ENCODE measurements at regions not wholly inside any gene's neighbourhood (a gene's known extent, or its start where the extent isn't known, plus 50 kb on each side); places are given as distances from the start of the nearest gene placed in this dataset.

GRCh38 chr4:11976726-11977263 lies 548.1 kb upstream of the HS3ST1 start:
- CTCF ChIA-PET, result no interaction called here
- no peak for TF ChIP-seq EZH2phosphoT487 (IDR thresholded peaks at IDR 0.05; ENCODE audit: borderline replicate concordance, low read length)

GRCh38 chr4:11973270-11973669 lies 544.6 kb upstream of the HS3ST1 start:
- no peak overlapping the region for H3K27ac ChIP-seq (ENCODE audit: low read length)
- no peaks in the 10 kb centered on the region for H3F3A ChIP-seq (ENCODE audit: low read length, unreplicated experiment)
- H3K4me2 ChIP-seq (ENCODE audit: low read length), result no peak overlapping the region
- ChIA-PET POLR2A (ENCODE audit: unreplicated experiment) (no interaction called here), CTCF (no interaction called here)
- no peak overlapping the region for H2AFZ ChIP-seq (ENCODE audit: low read length)
- no peaks in the 10 kb centered on the region for H4K20me1 ChIP-seq (ENCODE audit: low read length)
- DNase-seq, result no peak
- H3K36me3 ChIP-seq (ENCODE audit: low read depth, low read length), result no peaks in the 10 kb centered on the region
- no peaks in the 10 kb centered on the region for H3K79me2 ChIP-seq (ENCODE audit: low read length)
- no peaks in the 10 kb centered on the region for H3K27me3 ChIP-seq (ENCODE audit: low read length)
- no TSS peak for BruUV-seq (replicated peaks)
- H3K4me1 ChIP-seq (ENCODE audit: insufficient read depth, low read length), result no peaks in the 10 kb centered on the region
- no peaks in the 10 kb centered on the region for H3K9me3 ChIP-seq (ENCODE audit: low read length)
- TF ChIP-seq, protein P1, sequence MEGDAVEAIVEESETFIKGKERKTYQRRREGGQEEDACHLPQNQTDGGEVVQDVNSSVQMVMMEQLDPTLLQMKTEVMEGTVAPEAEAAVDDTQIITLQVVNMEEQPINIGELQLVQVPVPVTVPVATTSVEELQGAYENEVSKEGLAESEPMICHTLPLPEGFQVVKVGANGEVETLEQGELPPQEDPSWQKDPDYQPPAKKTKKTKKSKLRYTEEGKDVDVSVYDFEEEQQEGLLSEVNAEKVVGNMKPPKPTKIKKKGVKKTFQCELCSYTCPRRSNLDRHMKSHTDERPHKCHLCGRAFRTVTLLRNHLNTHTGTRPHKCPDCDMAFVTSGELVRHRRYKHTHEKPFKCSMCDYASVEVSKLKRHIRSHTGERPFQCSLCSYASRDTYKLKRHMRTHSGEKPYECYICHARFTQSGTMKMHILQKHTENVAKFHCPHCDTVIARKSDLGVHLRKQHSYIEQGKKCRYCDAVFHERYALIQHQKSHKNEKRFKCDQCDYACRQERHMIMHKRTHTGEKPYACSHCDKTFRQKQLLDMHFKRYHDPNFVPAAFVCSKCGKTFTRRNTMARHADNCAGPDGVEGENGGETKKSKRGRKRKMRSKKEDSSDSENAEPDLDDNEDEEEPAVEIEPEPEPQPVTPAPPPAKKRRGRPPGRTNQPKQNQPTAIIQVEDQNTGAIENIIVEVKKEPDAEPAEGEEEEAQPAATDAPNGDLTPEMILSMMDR (conservative IDR thresholded peaks at IDR 0.05; ENCODE audit: low read depth, low read length), result no peak
- TF ChIP-seq EZH2phosphoT487 (IDR thresholded peaks at IDR 0.05; ENCODE audit: borderline replicate concordance, low read length) (no peak), EZH2 (IDR thresholded peaks at IDR 0.05; ENCODE audit: low read length, unreplicated experiment) (no peak)
- H3K4me3 ChIP-seq (ENCODE audit: low read length), result no peak overlapping the region
- ATAC-seq, result no peak
- H3K9ac ChIP-seq (ENCODE audit: low read length), result no peak overlapping the region
- intact Hi-C loops (cut with micrococcal nuclease), result no loop called here
- no peaks in the 10 kb centered on the region for H3K9me2 ChIP-seq (replicated peaks; ENCODE audit: low read length)

More at GRCh38 chr4:11976726-11977263, 548.1 kb upstream of the HS3ST1 start:
- no TSS peak for BruUV-seq (replicated peaks)
- DNase-seq (peak; percentile 47), ATAC-seq (no peak)
- Histone ChIP-seq H3F3A (ENCODE audit: low read length, unreplicated experiment) (no peaks in the 10 kb centered on the region), H4K20me1 (ENCODE audit: low read length) (no peaks in the 10 kb centered on the region), H3K36me3 (ENCODE audit: low read depth, low read length) (no peaks in the 10 kb centered on the region), H3K27ac (ENCODE audit: low read length) (no peak overlapping the region), H2AFZ (ENCODE audit: low read length) (no peak overlapping the region), H3K27me3 (ENCODE audit: low read length) (no peaks in the 10 kb centered on the region), H3K79me2 (ENCODE audit: low read length) (no peaks in the 10 kb centered on the region), H3K9me2 (replicated peaks; ENCODE audit: low read length) (no peaks in the 10 kb centered on the region), H3K9me3 (ENCODE audit: low read length) (no peaks in the 10 kb centered on the region), H3K4me1 (ENCODE audit: insufficient read depth, low read length) (no peaks in the 10 kb centered on the region), H3K4me2 (ENCODE audit: low read length) (no peak overlapping the region), H3K4me3 (ENCODE audit: low read length) (no peak overlapping the region), H3K9ac (ENCODE audit: low read length) (no peak overlapping the region)
- POLR2A ChIA-PET (ENCODE audit: unreplicated experiment), result no interaction called here
- intact Hi-C loops (cut with micrococcal nuclease), result no loop called here

DNA sequence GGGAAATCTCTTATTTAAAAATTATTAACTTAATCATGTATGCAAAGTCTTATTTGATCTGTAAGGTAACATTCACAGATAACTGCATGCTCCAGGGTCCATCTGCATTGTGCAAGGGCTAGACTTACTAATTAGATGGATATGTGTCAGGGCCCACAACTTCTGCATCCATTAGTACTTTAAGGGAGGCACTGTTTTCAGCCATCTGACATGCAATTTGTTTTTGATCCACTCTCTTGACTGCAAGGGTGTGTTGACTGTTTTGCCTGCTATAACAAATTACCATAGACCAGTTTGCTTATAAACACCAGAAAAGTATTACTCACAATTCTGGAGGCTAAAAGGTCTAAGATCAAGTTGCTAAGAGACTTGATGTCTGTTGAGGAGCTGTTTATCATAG lies 542.1 kb upstream of the HS3ST1 start:
- no peak overlapping the region for H3K27ac ChIP-seq (ENCODE audit: low read length)
- BruUV-seq (replicated peaks), result no TSS peak
- ChIA-PET CTCF (no interaction called here), POLR2A (ENCODE audit: unreplicated experiment) (no interaction called here)
- H3K4me3 ChIP-seq (ENCODE audit: low read length), result no peak overlapping the region
- no peaks in the 10 kb centered on the region for H3F3A ChIP-seq (ENCODE audit: low read length, unreplicated experiment)
- no peaks in the 10 kb centered on the region for H3K36me3 ChIP-seq (ENCODE audit: low read depth, low read length)
- no peaks in the 10 kb centered on the region for H4K20me1 ChIP-seq (ENCODE audit: low read length)
- ATAC-seq (no peak), DNase-seq (no peak)
- H3K9ac ChIP-seq (ENCODE audit: low read length), result no peak overlapping the region
- H2AFZ ChIP-seq (ENCODE audit: low read length), result no peak overlapping the region
- no peaks in the 10 kb centered on the region for H3K27me3 ChIP-seq (ENCODE audit: low read length)
- intact Hi-C loops (cut with micrococcal nuclease), result no loop called here
- no peak overlapping the region for H3K4me2 ChIP-seq (ENCODE audit: low read length)
- no peak for TF ChIP-seq EZH2phosphoT487 (IDR thresholded peaks at IDR 0.05; ENCODE audit: borderline replicate concordance, low read length)
- TF ChIP-seq, protein P1 (conservative IDR thresholded peaks at IDR 0.05; ENCODE audit: low read depth, low read length), result no peak
- no peak for TF ChIP-seq EZH2 (IDR thresholded peaks at IDR 0.05; ENCODE audit: low read length, unreplicated experiment)
- no peaks in the 10 kb centered on the region for H3K79me2 ChIP-seq (ENCODE audit: low read length)
- no peaks in the 10 kb centered on the region for H3K4me1 ChIP-seq (ENCODE audit: insufficient read depth, low read length)
- H3K9me3 ChIP-seq (ENCODE audit: low read length), result no peaks in the 10 kb centered on the region
- H3K9me2 ChIP-seq (replicated peaks; ENCODE audit: low read length), result no peaks in the 10 kb centered on the region

Data from PC-3 (cell line).